H1 (cell line): ENCODE measurements at regions not wholly inside any gene's neighbourhood (a gene's known extent, or its start where the extent isn't known, plus 50 kb on each side); places are given as distances from the start of the nearest gene placed in this dataset.

Experiments
- CTCF ChIA-PET: fragments of 300-600 bp; sonication (Branson Sonifier 250); formaldehyde crosslinking; loops from one replicate; lab custom pipeline; 2021; ENCODE audit not compliant: partially characterized antibody; lab: Charles Lee
- POLR2A ChIA-PET: fragments of 300-600 bp; sonication (Branson Sonifier 250); formaldehyde crosslinking; loops from one replicate; lab custom pipeline; 2021; ENCODE audit warnings: inconsistent platforms; ENCODE audit not compliant: partially characterized antibody; lab: Charles Lee
- DNase-seq, 2 experiments: peaks; one replicate each; pipeline versions ENCODE4 v3.0.0 to v3.0.0-alpha.2; 2010 to 2022; ENCODE audit warnings: low spot score in 2 of 2, low read depth in 1 of 2, mixed read lengths in 1 of 2
- FAIRE-seq: peaks from 2 replicates; lab custom pipeline; 2011; peaks lifted over from hg19 to GRCh38; lab: Jason Lieb, UNC
- H2AFZ ChIP-seq: 2 replicates; pipeline ENCODE4 v1.8.1; 2012; ENCODE audit warnings: low read length, inconsistent platforms
- H2AK5ac ChIP-seq: 2 replicates; pipeline ENCODE4 v1.6.1; 2013; ENCODE audit warnings: low read depth, low read length
- H2BK120ac ChIP-seq: replicated peaks from 2 replicates; pipeline ENCODE3; 2013; ENCODE audit warnings: low read depth, low read length, inconsistent platforms
- H2BK12ac ChIP-seq: 2 replicates; pipeline ENCODE4 v1.6.1; 2013; ENCODE audit warnings: low read depth, low read length
- H2BK15ac ChIP-seq: 2 replicates; pipeline ENCODE4 v1.6.1; 2013; ENCODE audit warnings: low read length
- H2BK20ac ChIP-seq: 2 replicates; pipeline ENCODE4 v1.6.1; 2013; ENCODE audit warnings: low read length
- H2BK5ac ChIP-seq: 2 replicates; pipeline ENCODE4 v1.6.1; 2013; ENCODE audit warnings: low read depth, low read length
- H3K14ac ChIP-seq: 2 replicates; pipeline ENCODE4 v1.6.1; 2013; ENCODE audit warnings: inconsistent platforms; ENCODE audit not compliant: insufficient read length
- H3K18ac ChIP-seq: 2 replicates; pipeline ENCODE4 v1.6.1; 2013; ENCODE audit warnings: low read length; ENCODE audit errors: extremely low read depth
- H3K23ac ChIP-seq: 2 replicates; pipeline ENCODE4 v1.6.1; 2013; ENCODE audit warnings: inconsistent platforms; ENCODE audit not compliant: insufficient read length
- H3K23me2 ChIP-seq: 2 replicates; pipeline ENCODE4 v1.6.1; 2013; ENCODE audit warnings: low read depth, low read length
- H3K27ac ChIP-seq: 2 replicates; pipeline ENCODE4 v1.6.1; 2011; ENCODE audit warnings: low read depth, low read length, inconsistent platforms
- H3K27me3 ChIP-seq, 4 experiments: replicated peaks in 1 of 4; 1 replicate in 1 of 4; 2 replicates in 3 of 4; pipeline versions ENCODE4 v1.6.1 to v1.8.1; 2011 to 2013; ENCODE audit warnings: low read length in 3 of 4, mild to moderate bottlenecking in 3 of 4, inconsistent platforms in 2 of 4, mixed read lengths in 2 of 4, moderate library complexity in 1 of 4; ENCODE audit not compliant: control insufficient read depth in 3 of 4, insufficient read depth in 3 of 4; ENCODE audit errors: extremely low read depth in 1 of 4
- H3K36me3 ChIP-seq, 4 experiments: 2 replicates each; pipeline versions ENCODE4 v1.6.1 to v1.8.1; 2011 to 2013; ENCODE audit warnings: mild to moderate bottlenecking in 4 of 4, low read length in 3 of 4, moderate library complexity in 2 of 4, control low read depth in 1 of 4, inconsistent platforms in 1 of 4; ENCODE audit not compliant: insufficient read depth in 4 of 4, control insufficient read depth in 2 of 4
- H3K4ac ChIP-seq: replicated peaks from 2 replicates; pipeline ENCODE3; 2013; ENCODE audit warnings: low read length, low read depth, mixed read lengths, inconsistent platforms; ENCODE audit not compliant: insufficient read length
- H3K4me1 ChIP-seq, 4 experiments: replicated peaks in 1 of 4; 1 replicate in 1 of 4; 2 replicates in 3 of 4; pipeline versions ENCODE4 v1.6.1 to v1.8.1; 2011 to 2013; ENCODE audit warnings: low read length in 3 of 4, inconsistent platforms in 2 of 4, mixed read lengths in 1 of 4; ENCODE audit not compliant: insufficient read depth in 4 of 4, control insufficient read depth in 3 of 4
- H3K4me2 ChIP-seq, 2 experiments: 2 replicates each; pipeline versions ENCODE4 v1.6.1 to v1.8.1; 2011 to 2013; ENCODE audit warnings: low read depth in 2 of 2, low read length in 2 of 2, control low read depth in 1 of 2, inconsistent platforms in 1 of 2, mild to moderate bottlenecking in 1 of 2; ENCODE audit not compliant: insufficient read depth in 1 of 2
- H3K4me3 ChIP-seq, 4 experiments: fragments of 200-600, 300-600 bp in 1 of 4; sonication (generic), shearing (Covaris generic), sonication (Bioruptor Twin) in 1 of 4; 2 replicates each; pipeline versions ENCODE4 v1.5.1 to v1.8.1; 2011 to 2016; ENCODE audit warnings: low read length in 4 of 4, low read depth in 3 of 4, control low read depth in 2 of 4, inconsistent platforms in 2 of 4, mild to moderate bottlenecking in 2 of 4, mixed read lengths in 1 of 4, moderate library complexity in 1 of 4; ENCODE audit not compliant: insufficient read depth in 2 of 4; ENCODE audit errors: extremely low read depth in 1 of 4
- H3K56ac ChIP-seq: replicated peaks from 2 replicates; pipeline ENCODE3; 2013; ENCODE audit warnings: low read depth, mild to moderate bottlenecking, mixed read lengths, low read length, inconsistent platforms; ENCODE audit not compliant: insufficient read length
- H3K79me1 ChIP-seq: 2 replicates; pipeline ENCODE4 v1.6.1; 2013; ENCODE audit warnings: low read depth, low read length, control low read depth
- H3K79me2 ChIP-seq, 2 experiments: 2 replicates each; pipeline versions ENCODE4 v1.6.1 to v1.8.1; 2012 to 2013; ENCODE audit warnings: low read length in 2 of 2, mild to moderate bottlenecking in 2 of 2, inconsistent platforms in 1 of 2; ENCODE audit not compliant: insufficient read depth in 2 of 2, control insufficient read depth in 1 of 2
- H3K9ac ChIP-seq, 4 experiments: replicated peaks in 1 of 4; 1 replicate in 1 of 4; 2 replicates in 3 of 4; pipeline versions ENCODE4 v1.6.1 to v1.8.1; 2011 to 2013; ENCODE audit warnings: low read depth in 3 of 4, low read length in 3 of 4, control low read depth in 2 of 4, mild to moderate bottlenecking in 2 of 4, moderate library complexity in 2 of 4, inconsistent platforms in 1 of 4; ENCODE audit errors: extremely low read depth in 1 of 4
- H3K9me3 ChIP-seq, 2 experiments: 2 replicates each; pipeline versions ENCODE4 v1.6.1 to v1.8.1; 2012 to 2013; ENCODE audit warnings: mild to moderate bottlenecking in 2 of 2, moderate library complexity in 2 of 2, control low read depth in 1 of 2, inconsistent platforms in 1 of 2, low read depth in 1 of 2, low read length in 1 of 2, mixed read lengths in 1 of 2; ENCODE audit not compliant: insufficient read depth in 2 of 2
- H4K20me1 ChIP-seq, 2 experiments: replicated peaks in 1 of 2; 2 replicates each; pipeline versions ENCODE3 to v1.8.1; 2011 to 2013; ENCODE audit warnings: inconsistent platforms in 2 of 2, low read length in 2 of 2, mild to moderate bottlenecking in 1 of 2; ENCODE audit not compliant: insufficient read depth in 2 of 2, control insufficient read depth in 1 of 2
- H4K5ac ChIP-seq: 2 replicates; pipeline ENCODE4 v1.6.1; 2013; ENCODE audit warnings: low read length, low read depth, mixed read lengths, inconsistent platforms; ENCODE audit not compliant: insufficient read length
- H4K8ac ChIP-seq: 2 replicates; pipeline ENCODE4 v1.8.0; 2013; ENCODE audit warnings: mild to moderate bottlenecking, moderate library complexity, low read length, inconsistent platforms; ENCODE audit not compliant: insufficient read depth; ENCODE audit errors: extremely low read depth
- H4K91ac ChIP-seq: replicated peaks from 2 replicates; pipeline ENCODE3; 2013; ENCODE audit warnings: low read length, mixed read lengths, inconsistent platforms; ENCODE audit not compliant: insufficient read length
- BCL11A ChIP-seq, 2 experiments: IDR thresholded peaks; one replicate each; pipeline ENCODE4 v1.6.1; 2011; ENCODE audit warnings: low read depth in 2 of 2, low read length in 2 of 2, mild to moderate bottlenecking in 2 of 2
- BRCA1 ChIP-seq: IDR thresholded peaks from 2 replicates; pipeline ENCODE4 v1.6.1; 2012; ENCODE audit warnings: low read depth, low read length, improper control_type of control experiment
- CREB1 ChIP-seq: IDR thresholded peaks from 2 replicates; pipeline ENCODE4 v1.6.1; 2012; ENCODE audit warnings: inconsistent platforms
- EGR1 ChIP-seq: IDR thresholded peaks from 2 replicates; pipeline ENCODE4 v1.6.1; 2011; ENCODE audit warnings: low read depth, low read length, borderline replicate concordance
- EP300 ChIP-seq, 2 experiments: IDR thresholded peaks; 1 replicate in 1 of 2; 2 replicates in 1 of 2; pipeline ENCODE4 v1.6.1; 2011 to 2012; ENCODE audit warnings: low read depth in 2 of 2, low read length in 2 of 2, mild to moderate bottlenecking in 2 of 2, borderline replicate concordance in 1 of 2, inconsistent platforms in 1 of 2, moderate library complexity in 1 of 2
- GTF2F1 ChIP-seq: IDR thresholded peaks from 2 replicates; pipeline ENCODE4 v1.6.1; 2012; ENCODE audit warnings: low read depth, low read length, improper control_type of control experiment, borderline replicate concordance
- POLR2A ChIP-seq, 2 experiments: IDR thresholded peaks; 1 replicate in 1 of 2; 2 replicates in 1 of 2; pipeline ENCODE4 v1.6.1; 2011; ENCODE audit warnings: low read depth in 2 of 2, low read length in 2 of 2, mild to moderate bottlenecking in 2 of 2; ENCODE audit errors: control extremely low read depth in 1 of 2
- SIN3A ChIP-seq, 2 experiments: IDR thresholded peaks in 1 of 2; conservative IDR thresholded peaks in 1 of 2; 2 replicates each; pipeline ENCODE4 v1.6.1; 2011 to 2012; ENCODE audit warnings: low read length in 2 of 2, improper control_type of control experiment in 1 of 2, low read depth in 1 of 2, mild to moderate bottlenecking in 1 of 2
- TAF7 ChIP-seq: optimal IDR thresholded peaks from 2 replicates; pipeline ENCODE3; 2011; ENCODE audit warnings: low read depth, mild to moderate bottlenecking, inconsistent platforms, low read length, moderate library complexity, borderline replicate concordance
- WGBS, 2 experiments: shearing (Covaris generic) in 1 of 2; methylation state at CpG; one replicate each; pipeline versions ENCODE4 v1.1.6 to v1.1.7; 2013 to 2015; ENCODE audit warnings: low lambda C conversion rate in 2 of 2, mixed read lengths in 2 of 2, inconsistent platforms in 1 of 2, low coverage in 1 of 2, missing lambda C conversion rate in 1 of 2; ENCODE audit not compliant: insufficient replicate concordance in 2 of 2, insufficient coverage in 1 of 2, insufficient read length in 1 of 2; ENCODE audit errors: extremely low coverage in 1 of 2, missing lambda C conversion rate in 1 of 2; 5-methylcytosine and 5-hydroxymethylcytosine counted together
- TF ChIP-seq, protein P1 (sequence below): IDR thresholded peaks from 2 replicates; pipeline ENCODE4 v1.6.1; 2012; ENCODE audit warnings: low read length, inconsistent platforms
- TF ChIP-seq, protein P2 (sequence below): IDR thresholded peaks from 2 replicates; pipeline ENCODE4 v1.6.1; 2011; ENCODE audit warnings: low read depth, mild to moderate bottlenecking, low read length; ENCODE audit not compliant: insufficient read depth

DNA sequence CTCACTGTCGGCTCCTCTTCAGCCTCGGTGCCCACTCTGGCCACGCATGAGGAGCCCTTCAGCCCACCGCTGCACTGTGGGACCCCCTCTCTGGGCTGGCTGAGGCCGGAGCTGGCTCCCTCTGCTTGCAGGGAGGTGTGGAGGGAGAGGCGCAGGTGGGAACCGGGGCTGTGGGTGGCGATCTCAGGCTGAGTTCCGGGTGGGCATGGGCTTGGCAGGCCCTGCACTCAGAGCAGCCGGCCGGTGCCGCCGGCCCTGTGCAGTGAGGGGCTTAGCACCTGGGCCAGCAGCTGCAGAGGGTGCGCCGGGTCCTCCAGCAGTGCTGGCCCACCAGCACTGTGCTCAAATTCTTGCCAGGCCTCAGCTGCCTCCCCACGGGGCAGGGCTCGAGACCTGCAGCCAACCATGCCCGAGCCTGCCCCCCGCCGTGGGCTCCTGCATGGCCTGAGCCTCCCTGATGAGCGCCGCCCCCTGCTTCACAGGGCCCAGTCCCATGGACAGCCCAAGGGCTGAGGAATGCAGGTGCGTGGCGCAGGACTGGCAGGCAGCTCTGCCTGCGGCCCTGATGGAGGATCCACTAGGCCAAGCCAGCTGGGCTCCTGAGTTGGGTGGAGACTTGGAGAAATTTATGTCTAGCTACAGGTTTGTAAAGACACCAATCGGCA, 899.1 kb downstream of the SI start:
- no peaks in the 10 kb centered on the region for H3K27me3 ChIP-seq
- H3K9ac ChIP-seq = no peak overlapping the region
- H2AFZ ChIP-seq = no peak overlapping the region
- no peaks in the 10 kb centered on the region for H3K36me3 ChIP-seq
- no peaks in the 10 kb centered on the region for H3K23me2 ChIP-seq
- no peak overlapping the region for H2BK15ac ChIP-seq
- peaks cover 12 to 14% of the 10 kb centered on the region in 2 experiments for H3K9me3 ChIP-seq
- H2BK120ac ChIP-seq = no peak overlapping the region
- H2BK20ac ChIP-seq = no peak overlapping the region
- no peak overlapping the region for H3K27ac ChIP-seq
- CTCF ChIA-PET = interaction anchor here (1.2 to 1.3 kb wide), 2 partner anchors 13 to 399 kb away, joined by 3 to 4 read pairs; no protein-coding TSS in a partner anchor
- H2BK12ac ChIP-seq = no peak overlapping the region
- H4K8ac ChIP-seq = no peak overlapping the region; the same call in 1 of the 2 replicates
- H3K4me1 ChIP-seq = no peaks in the 10 kb centered on the region
- no peak overlapping the region for H2BK5ac ChIP-seq
- no peak for FAIRE-seq
- DNase-seq = no peak
- WGBS, 2 experiments = 82% methylated on average over 26 of the region's 26 CpGs; no CpG with 5 or more reads in 1 of the 2 experiments
- no peak overlapping the region for H3K4me3 ChIP-seq
- H2AK5ac ChIP-seq = no peak overlapping the region
- no peaks in the 10 kb centered on the region for H3K79me2 ChIP-seq
- no peak overlapping the region for H3K4ac ChIP-seq
- H3K79me1 ChIP-seq = no peaks in the 10 kb centered on the region
- no peak overlapping the region for H4K91ac ChIP-seq
- POLR2A ChIA-PET = no interaction called here
- no peak overlapping the region for H3K14ac ChIP-seq
- H3K23ac ChIP-seq = no peak overlapping the region
- no peak overlapping the region for H3K4me2 ChIP-seq
- H3K18ac ChIP-seq = no peak overlapping the region
- no peaks in the 10 kb centered on the region for H4K20me1 ChIP-seq
- no peak overlapping the region for H4K5ac ChIP-seq
- H3K56ac ChIP-seq = no peak overlapping the region
- TF ChIP-seq, protein P1, sequence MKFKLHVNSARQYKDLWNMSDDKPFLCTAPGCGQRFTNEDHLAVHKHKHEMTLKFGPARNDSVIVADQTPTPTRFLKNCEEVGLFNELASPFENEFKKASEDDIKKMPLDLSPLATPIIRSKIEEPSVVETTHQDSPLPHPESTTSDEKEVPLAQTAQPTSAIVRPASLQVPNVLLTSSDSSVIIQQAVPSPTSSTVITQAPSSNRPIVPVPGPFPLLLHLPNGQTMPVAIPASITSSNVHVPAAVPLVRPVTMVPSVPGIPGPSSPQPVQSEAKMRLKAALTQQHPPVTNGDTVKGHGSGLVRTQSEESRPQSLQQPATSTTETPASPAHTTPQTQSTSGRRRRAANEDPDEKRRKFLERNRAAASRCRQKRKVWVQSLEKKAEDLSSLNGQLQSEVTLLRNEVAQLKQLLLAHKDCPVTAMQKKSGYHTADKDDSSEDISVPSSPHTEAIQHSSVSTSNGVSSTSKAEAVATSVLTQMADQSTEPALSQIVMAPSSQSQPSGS = no peak
- no peak for TF ChIP-seq CREB1
- no peak for TF ChIP-seq GTF2F1
- no peak for TF ChIP-seq EGR1
- no peak for TF ChIP-seq TAF7
- TF ChIP-seq BCL11A (IDR thresholded peaks at IDR 0.05; ENCODE audit: low read depth in 2 of 2, low read length in 2 of 2) = no peak
- TF ChIP-seq BRCA1 = no peak
- TF ChIP-seq POLR2A (IDR thresholded peaks at IDR 0.05; ENCODE audit: control extremely low read depth in 1 of 2, low read depth in 2 of 2, low read length in 2 of 2) = no peak
- TF ChIP-seq, protein P2, sequence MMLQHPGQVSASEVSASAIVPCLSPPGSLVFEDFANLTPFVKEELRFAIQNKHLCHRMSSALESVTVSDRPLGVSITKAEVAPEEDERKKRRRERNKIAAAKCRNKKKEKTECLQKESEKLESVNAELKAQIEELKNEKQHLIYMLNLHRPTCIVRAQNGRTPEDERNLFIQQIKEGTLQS = no peak
- no peak for TF ChIP-seq EP300 (IDR thresholded peaks at IDR 0.05; ENCODE audit: borderline replicate concordance in 1 of 2, low read depth in 2 of 2, low read length in 2 of 2)
- no peak for TF ChIP-seq SIN3A (conservative IDR thresholded peaks at IDR 0.05 in 1 of 2, IDR thresholded peaks at IDR 0.05 in 1 of 2; ENCODE audit: low read depth in 1 of 2, low read length in 2 of 2)
